ENCODE measurements at regions not wholly inside any gene's neighbourhood (a gene's known extent, or its start where the extent isn't known, plus 50 kb on each side); places are given as distances from the start of the nearest gene placed in this dataset.

GRCh38 chr14:104361101-104361591 lies 218.4 kb upstream of the C14orf180 start:
- TF ChIP-seq EZH2 (IDR thresholded peaks at IDR 0.05; ENCODE audit: low read length): no peak
- TF ChIP-seq CTCF (optimal IDR thresholded peaks at IDR 0.05 in 1 of 3, IDR thresholded peaks at IDR 0.05 in 1 of 3, conservative IDR thresholded peaks at IDR 0.05 in 1 of 3; ENCODE audit: extremely low read depth in 1 of 3, insufficient read depth in 2 of 3, low read length in 3 of 3): no peak
